Dedifferentiated amniotic fluid mesenchymal stem cell (primary cell): ENCODE measurements at regions not wholly inside any gene's neighbourhood (a gene's known extent, or its start where the extent isn't known, plus 50 kb on each side); places are given as distances from the start of the nearest gene placed in this dataset.
A peak's percentile ranks its signal among the peaks of the same experiment; 100 is the strongest.

Source experiments
- DNase-seq: peaks from one replicate; pipeline ENCODE4 v3.0.0-alpha.2; 2016; ENCODE audit errors: extremely low spot score

GRCh38 chr9:38227656-38228055 is 158.6 kb upstream of the SHB start:
- DNase-seq = no peak

- peak; percentile 57 for DNase-seq
Observed at GRCh38 chr9:38227061-38227540, 158.1 kb upstream of the SHB start.

GRCh38 chr9:38226491-38226951 is 157.5 kb upstream of the SHB start:
- no peak for DNase-seq

GRCh38 chr9:38224941-38225340 is 155.9 kb upstream of the SHB start:
- DNase-seq = no peak

- DNase-seq = no peak
Observed at GRCh38 chr9:38216572-38216971, 147.5 kb upstream of the SHB start.

- DNase-seq = no peak
Observed at GRCh38 chr9:38215465-38215864, 146.4 kb upstream of the SHB start.

GRCh38 chr9:38214432-38214831 is 145.4 kb upstream of the SHB start:
- no peak for DNase-seq

- no peak for DNase-seq
Observed at GRCh38 chr9:38213631-38214299, 144.7 kb upstream of the SHB start.

- no peak for DNase-seq
Observed at GRCh38 chr9:38212016-38212415, 143.0 kb upstream of the SHB start.

GRCh38 chr9:38211002-38211401 is 142.0 kb upstream of the SHB start:
- no peak for DNase-seq

- DNase-seq = no peak
Observed at GRCh38 chr9:38208206-38208901, 139.3 kb upstream of the SHB start.

- no peak for DNase-seq
Observed at GRCh38 chr9:38207247-38207778, 138.3 kb upstream of the SHB start.

GRCh38 chr9:38205279-38205678 is 136.3 kb upstream of the SHB start:
- no peak for DNase-seq

GRCh38 chr9:38202336-38202938 is 133.4 kb upstream of the SHB start:
- DNase-seq = no peak

GRCh38 chr9:38201844-38202243 is 132.8 kb upstream of the SHB start:
- no peak for DNase-seq

GRCh38 chr9:38200431-38200830 is 131.4 kb upstream of the SHB start:
- no peak for DNase-seq

GRCh38 chr9:38198140-38198539 is 129.1 kb upstream of the SHB start:
- DNase-seq = no peak

- DNase-seq = no peak
Observed at GRCh38 chr9:38196714-38197113, 127.7 kb upstream of the SHB start.

- no peak for DNase-seq
Observed at GRCh38 chr9:38195737-38196161, 126.7 kb upstream of the SHB start.

GRCh38 chr9:38194870-38195269 is 125.8 kb upstream of the SHB start:
- DNase-seq = no peak

GRCh38 chr9:38192731-38193265 is 123.8 kb upstream of the SHB start:
- DNase-seq = no peak

GRCh38 chr9:38186404-38187115 is 117.5 kb upstream of the SHB start:
- no peak for DNase-seq
